NCI-H226 (cell line): ENCODE measurements at regions not wholly inside any gene's neighbourhood (a gene's known extent, or its start where the extent isn't known, plus 50 kb on each side); places are given as distances from the start of the nearest gene placed in this dataset.

ENCODE experiments used
- DNase-seq: peaks from one replicate; pipeline ENCODE4 v3.0.0-alpha.2; 2015

GRCh38 chr12:34526946-34527345 is 504.6 kb downstream of the ALG10 start:
- peak; percentile 8 for DNase-seq

GRCh38 chr12:34547276-34547675 is 525.0 kb downstream of the ALG10 start:
- DNase-seq, result no peak

DNA sequence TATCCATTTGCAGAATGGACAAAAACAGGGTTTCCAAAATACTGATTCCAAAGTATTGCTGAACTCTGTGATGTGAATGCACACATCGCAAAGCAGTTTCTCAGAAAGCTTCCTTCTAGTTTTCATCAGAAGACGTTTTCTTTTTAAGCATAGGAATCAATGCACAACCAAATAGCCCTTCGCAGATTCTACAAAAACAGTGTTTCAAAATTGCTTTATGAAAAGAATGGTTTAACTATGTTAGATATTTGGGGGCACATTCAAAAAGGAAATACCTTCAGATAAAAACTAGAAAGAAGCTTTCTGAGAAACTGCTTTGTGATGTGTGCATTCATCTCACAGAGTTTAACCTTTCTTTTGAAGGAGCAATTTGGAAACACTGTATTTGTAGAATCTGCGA is 569.7 kb downstream of the ALG10 start:
- DNase-seq, result no peak

GRCh38 chr12:34595749-34596733 is 573.7 kb downstream of the ALG10 start:
- no peak for DNase-seq

DNA sequence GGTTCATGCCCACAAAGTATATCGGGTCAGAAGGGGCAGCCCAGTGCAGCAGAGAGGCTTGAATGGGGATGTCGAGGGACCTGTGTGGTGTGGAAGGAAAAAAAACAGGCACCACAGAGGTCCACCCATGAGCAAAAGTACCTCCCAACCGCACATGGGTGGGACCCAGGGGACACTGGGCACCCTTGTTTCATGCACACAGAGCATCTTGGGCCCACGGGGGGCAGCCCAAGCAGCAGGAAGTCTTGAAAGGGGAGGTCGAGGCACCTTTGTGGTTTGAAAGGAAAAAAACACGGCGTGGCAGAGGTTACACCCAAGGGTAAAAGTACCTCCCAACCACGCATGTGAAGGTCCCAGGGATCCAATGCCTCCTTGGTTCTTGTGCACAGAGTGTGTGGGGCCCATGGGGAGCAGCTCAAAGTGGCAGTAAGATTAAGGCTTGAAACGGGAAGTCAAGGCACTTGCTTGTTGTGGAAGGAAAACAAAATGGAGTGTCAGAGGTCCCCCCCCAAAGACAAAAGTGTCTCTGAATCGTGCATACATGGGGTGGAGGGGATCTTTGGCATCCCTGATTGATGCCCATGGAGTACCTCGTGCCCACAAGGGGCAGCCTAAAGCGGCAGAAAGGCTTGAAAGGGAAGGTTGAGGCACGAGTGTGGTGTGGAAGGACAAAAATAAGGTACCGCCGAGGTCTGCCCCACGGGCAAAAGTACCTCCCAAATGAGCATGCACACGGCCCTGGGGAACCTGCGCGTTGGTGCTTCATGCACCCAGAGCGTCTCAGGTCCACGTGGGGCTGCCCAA is 575.5 kb downstream of the ALG10 start:
- no peak for DNase-seq

DNA sequence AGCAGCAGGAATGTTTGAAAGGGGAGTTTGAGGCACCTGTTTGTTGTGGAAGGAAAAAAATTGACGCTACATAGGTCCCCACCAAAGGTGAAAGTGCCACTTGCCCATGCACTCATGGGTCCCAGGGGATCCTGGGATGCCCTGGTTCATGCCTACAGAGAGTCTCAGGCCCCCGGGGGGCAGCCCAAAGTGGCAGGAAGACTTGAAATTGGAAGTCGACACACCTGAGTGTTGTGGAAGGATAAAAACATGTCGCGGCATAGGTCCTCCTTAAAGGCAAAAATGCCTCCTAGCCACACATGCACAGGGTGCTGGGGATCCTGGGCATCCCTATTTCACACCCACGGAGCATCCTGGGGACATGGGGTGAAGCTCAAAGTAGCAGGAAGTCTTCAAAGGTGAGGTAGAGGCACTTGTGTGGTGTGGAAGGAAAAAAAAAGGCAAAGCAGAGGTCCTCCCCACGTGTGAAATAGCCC is 576.1 kb downstream of the ALG10 start:
- no peak for DNase-seq

GRCh38 chr12:34598851-34599529 is 576.7 kb downstream of the ALG10 start:
- DNase-seq, result no peak

DNA sequence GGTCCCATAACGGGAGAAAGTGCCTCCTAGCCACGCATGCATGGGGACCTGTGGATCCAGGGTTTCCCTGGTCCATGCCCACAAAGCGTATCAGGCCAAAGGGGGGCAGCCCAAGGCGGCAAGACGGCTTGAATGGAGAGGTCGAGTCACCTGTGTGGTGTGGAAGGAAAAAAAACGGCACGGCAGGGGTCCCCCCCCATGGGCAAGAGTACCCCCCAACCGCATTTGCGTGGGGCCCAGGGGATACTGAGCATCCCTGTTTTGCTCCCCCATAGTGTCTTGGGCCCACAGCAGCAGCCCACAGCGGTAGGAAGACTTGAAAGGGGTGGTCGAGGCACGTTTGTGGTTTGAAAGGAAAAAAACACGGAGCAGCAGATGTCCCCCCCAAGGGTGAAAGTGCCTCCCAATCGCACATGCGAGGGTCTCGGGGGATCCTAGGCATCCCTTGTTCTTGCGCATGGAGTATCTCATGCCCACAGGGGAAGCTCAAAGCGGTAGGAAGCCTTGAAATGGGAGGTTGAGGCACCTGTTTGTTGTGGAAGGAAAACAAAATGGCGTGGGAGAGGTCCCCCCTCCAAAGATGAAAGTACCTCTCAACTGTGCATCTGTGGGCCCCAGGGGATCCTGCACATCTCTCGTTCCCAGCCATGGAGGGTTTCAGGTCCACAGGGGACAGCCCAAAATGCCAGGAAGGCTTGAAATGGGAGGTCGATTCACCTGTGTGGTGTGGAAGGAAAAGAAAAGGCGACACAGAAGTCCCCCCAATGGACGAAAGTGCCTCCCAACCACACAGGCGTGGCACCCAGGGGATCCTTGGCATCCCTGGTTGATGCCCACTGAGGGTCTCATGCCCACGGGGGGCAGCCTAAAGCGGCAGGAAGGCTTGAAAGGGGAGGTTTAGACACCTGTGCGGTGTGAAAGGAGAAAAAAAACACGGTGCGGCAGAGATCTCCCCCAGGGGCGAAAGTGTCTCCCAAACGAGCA is 577.5 kb downstream of the ALG10 start:
- DNase-seq, result no peak

DNA sequence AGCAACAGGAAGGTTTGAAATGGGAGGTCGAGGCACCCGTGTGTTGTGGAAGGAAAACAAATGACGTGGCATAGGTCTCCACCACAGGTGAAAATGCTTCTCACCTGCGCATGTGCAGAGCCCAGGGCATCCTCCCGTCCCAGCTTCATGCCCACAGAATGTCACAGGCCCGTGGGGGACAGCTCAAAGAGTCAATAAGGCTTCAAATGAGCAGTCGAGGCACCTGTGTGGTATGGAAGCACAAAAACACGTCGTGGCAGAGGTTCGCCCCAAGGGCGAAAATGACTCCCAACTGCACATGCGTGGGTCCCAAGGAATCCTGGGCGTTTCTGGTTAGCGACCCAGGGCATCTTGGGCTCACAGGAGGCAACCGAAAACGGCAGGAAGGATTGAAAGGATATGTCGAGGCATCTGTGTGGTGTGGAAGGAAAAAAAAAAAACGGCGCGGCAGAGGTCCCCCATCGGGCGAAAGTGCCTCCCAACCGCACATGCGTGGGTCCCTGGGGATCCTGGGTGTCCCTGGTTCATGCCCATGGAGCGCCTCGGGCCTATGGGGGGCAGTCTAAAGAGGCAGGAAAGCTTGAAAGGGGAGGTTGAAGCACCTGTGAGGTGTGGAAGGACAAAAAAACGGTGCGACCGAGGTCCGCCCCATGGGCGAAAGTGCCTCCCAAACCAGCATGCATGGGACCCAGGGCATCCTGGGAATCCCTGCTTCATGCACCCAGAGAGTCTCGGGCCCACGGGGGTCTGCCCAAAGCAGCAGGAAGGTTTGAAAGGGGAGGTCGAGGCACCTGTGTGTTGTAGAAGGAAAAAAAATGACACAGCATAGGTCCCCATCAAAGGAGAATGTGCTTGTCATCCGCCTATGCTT is 578.5 kb downstream of the ALG10 start:
- no peak for DNase-seq

DNA sequence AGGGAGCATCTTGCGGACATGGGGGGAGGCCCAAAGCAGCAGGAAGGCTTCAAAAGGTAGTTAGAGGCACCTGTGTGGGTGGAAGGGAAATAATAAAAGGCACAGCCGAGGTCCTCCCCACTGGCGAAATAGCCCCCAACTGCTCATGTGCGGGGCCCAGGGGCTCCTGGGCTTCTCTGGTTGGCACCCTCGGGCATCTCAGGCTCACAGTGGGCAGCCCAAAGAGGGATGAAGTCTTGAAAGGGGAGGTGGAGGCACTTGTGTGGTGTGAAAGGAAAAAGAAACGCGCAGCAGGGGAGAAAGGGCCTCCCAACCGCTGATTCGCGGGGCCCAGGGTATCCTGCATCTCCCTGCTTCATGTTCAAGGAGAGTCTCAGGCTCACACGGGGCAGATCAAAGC is 579.4 kb downstream of the ALG10 start:
- DNase-seq, result no peak

DNA sequence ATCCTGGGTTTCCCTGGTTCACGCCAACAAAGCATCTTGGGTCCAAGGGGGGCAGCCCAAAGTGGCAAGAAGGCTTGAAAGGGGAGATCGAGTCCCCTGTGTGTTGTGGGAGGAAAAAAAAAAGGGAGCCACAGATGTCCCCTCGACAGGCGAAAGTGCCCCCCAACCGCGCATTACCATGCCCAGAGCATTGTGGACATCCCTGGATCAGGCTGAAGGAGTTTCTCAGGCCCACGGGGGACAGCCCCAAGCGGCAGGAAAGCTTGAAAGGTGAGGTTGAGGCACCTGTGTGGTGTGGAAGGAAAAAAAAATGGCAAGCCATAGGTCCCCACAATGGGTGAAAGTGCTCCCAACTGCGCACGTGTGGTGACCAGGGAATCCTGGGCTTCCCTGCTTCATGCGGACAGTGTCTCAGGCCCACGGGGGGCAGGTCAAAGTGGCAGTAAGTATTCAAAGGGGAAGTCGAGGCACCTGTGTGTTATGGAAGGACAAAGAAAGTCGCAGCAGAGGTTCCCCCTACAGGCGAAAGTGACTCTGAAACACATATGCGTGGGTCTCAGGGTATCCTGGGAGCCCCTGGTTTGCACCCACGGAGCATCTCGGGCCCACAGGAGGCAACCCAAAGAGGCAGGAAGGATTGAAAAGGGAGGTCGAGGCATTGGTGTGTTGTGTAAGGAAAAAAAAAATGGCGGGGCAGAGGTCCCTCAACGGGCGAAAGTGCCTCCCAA is 580.1 kb downstream of the ALG10 start:
- no peak for DNase-seq

DNA sequence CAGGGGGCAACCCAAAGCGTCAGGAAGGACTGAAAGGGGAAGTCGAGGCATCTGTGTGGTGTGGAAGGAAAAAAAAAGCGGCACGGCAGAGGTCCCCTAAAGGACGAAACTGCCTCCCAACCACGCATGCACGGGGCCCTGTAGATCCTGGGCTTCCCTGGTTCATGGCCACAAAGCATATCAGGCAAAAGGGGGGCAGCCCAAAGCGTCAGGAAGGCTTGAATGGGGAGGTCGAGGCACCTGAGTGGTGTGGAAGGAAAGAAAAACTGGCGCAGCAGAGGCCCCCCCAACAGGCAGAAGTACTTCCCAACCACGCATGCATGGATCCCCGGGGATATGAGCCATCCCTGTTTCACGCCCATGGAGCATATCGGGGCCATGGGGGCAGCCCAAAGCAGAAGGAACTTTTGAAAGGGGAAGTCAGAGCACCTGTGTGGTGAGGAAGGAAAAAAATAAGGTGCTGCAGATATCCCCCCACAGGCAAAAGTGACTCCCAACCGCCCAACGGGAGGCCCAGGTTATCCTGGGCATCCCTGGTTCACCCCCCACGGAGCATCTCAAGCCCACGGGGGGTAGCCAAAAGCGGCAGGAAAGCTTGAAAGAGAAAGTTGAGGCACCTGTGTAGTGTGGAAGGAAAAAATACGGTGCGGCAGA is 581.2 kb downstream of the ALG10 start:
- no peak for DNase-seq

- no peak for DNase-seq
These were observed 581.9 kb downstream of the ALG10 start for GRCh38 chr12:34604227-34604626.

- DNase-seq, result no peak
These were observed 582.6 kb downstream of the ALG10 start for GRCh38 chr12:34604631-34605509.

DNA sequence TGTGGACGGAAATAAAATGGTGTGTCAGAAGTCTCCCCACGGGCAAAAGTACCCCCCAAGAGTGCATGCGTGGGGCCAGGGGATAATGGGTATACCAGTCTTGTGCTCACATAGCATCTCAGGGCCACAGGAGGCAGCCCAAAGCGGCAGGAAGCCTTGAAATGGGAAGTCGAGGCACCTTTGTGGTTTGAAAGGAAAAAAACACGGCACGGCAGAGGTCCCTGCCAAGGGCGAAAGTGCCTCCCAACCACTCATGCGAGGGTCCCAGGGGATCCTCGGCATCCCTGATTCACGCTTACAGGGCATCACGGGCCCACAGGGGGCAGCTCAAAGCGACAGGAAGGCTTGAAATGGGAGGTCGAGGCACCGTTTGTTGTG is 583.2 kb downstream of the ALG10 start:
- DNase-seq, result no peak

DNA sequence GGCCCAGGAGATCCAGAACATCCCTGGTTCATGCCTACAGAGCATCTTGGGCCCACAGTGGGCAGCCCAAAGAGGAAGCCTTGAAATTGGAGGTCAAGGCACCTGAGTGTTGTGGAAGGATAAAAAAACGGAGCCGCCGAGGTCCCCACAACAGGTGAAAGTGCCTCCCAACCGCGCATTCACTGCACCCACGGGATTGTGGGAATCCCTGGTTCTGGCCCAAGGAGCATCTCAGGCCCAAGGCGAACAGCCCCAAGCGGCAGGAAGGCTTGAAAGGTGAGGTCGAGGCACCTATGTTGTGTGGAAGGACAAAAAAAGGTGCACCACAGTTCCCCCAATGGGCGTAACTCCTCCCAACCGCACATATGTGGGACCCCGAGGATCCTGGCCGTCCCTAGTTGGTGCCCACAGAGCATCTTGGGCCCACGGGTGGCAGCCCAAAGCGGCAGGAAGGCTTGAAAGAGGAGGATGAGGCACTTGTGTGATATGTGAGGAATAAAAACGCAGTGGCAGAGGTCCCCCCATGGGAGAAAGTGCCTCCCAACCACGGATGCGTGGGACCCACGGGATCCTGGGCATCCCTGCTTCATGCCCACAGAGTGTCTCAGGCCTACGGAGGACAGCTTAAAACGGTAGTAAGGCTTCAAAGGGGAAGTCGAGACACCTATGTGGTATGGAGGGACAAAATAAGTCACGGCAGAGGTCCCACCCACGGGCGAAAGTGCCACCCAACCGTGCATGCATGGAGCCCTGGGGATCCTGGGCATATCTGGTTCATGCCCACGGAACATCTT is 583.9 kb downstream of the ALG10 start:
- DNase-seq, result no peak

DNA sequence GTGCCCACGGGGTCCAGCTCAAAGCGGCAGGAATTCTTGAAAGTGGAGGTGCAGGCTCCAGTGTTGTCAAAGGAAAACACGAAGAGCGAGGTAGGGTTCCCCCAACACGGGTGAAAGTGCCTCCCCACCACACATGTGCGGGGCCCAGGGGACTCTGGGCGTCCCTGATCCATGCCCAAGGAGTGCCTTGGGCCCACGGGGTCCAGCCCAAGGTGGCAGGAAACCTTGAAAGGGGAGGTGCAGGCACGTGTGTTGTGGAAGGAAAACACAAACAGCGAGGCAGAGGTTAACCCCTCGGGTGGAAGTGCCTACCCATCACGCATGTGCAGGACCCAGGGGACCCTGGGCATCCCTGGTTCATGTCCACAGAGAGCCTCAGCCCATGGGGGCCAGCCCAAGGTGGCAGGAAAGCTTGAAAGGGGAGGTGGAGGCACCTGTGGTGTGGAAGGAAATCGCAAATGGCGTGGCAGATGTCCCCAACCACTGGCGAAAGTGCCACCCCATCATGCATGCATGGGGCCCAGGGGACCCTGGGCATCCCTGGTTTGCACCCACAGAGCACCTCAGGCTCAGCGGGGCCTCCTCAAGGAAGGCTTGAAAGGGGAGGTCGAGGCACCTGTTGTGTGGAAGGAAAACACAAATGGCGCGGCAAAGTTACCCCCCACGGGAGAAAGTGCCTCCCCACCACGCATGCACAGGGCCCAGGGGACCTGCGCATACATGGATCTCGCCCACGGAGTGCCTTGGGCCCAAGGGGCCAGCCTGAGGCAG is 584.6 kb downstream of the ALG10 start:
- DNase-seq, result no peak
